ENCODE measurements at regions not wholly inside any gene's neighbourhood (a gene's known extent, or its start where the extent isn't known, plus 50 kb on each side); places are given as distances from the start of the nearest gene placed in this dataset.

GRCh38 chr13:91141543-91142061 is 205.9 kb upstream of the MIR17HG start:
- no peak for TF ChIP-seq CTCF (IDR thresholded peaks at IDR 0.05)
- no peak for TF ChIP-seq EP300 (IDR thresholded peaks at IDR 0.05)
- TF ChIP-seq POLR2A (IDR thresholded peaks at IDR 0.05): no peak

Measured in ovary (tissue), 3 donors.